Kidney (tissue), 13 donors: ENCODE measurements at regions not wholly inside any gene's neighbourhood (a gene's known extent, or its start where the extent isn't known, plus 50 kb on each side); places are given as distances from the start of the nearest gene placed in this dataset.

ENCODE experiments used
- DNase-seq, 5 donors: peaks; one replicate each; pipeline ENCODE4 v3.0.0-alpha.2; 2013 to 2020
- FAIRE-seq: peaks from 2 replicates; lab custom pipeline; 2012; peaks lifted over from hg19 to GRCh38; lab: Jason Lieb, UNC
- H3K27ac ChIP-seq, 2 donors: one replicate each; pipeline ENCODE4 v1.7.0; 2013; ENCODE audit warnings: low read depth in 2 of 2, low read length in 2 of 2, inconsistent platforms in 1 of 2
- H3K27me3 ChIP-seq: one replicate; pipeline ENCODE4 v1.7.1; 2013; ENCODE audit warnings: low read length, inconsistent platforms; ENCODE audit not compliant: control insufficient read depth, insufficient read depth
- H3K36me3 ChIP-seq, 3 donors: one replicate each; pipeline versions ENCODE4 v1.7.0 to v1.7.1; 2013; ENCODE audit warnings: low read length in 3 of 3, control low read depth in 1 of 3, inconsistent platforms in 1 of 3; ENCODE audit not compliant: insufficient read depth in 3 of 3, control insufficient read depth in 2 of 3
- H3K4me1 ChIP-seq, 3 donors: one replicate each; pipeline versions ENCODE4 v1.7.0 to v1.7.1; 2013; ENCODE audit warnings: low read length in 3 of 3, inconsistent platforms in 1 of 3, low read depth in 1 of 3; ENCODE audit not compliant: control insufficient read depth in 2 of 3, insufficient read depth in 2 of 3
- H3K4me3 ChIP-seq, 3 donors: one replicate each; pipeline versions ENCODE4 v1.7.0 to v1.8.1; 2013; ENCODE audit warnings: low read length in 3 of 3, control low read depth in 1 of 3, inconsistent platforms in 1 of 3
- H3K9ac ChIP-seq, 3 donors: one replicate each; pipeline versions ENCODE4 v1.7.0 to v1.7.1; 2013; ENCODE audit warnings: low read length in 3 of 3, control low read depth in 1 of 3, inconsistent platforms in 1 of 3
- H3K9me3 ChIP-seq, 3 donors: one replicate each; pipeline versions ENCODE4 v1.7.0 to v1.7.1; 2013; ENCODE audit warnings: low read length in 3 of 3, control low read depth in 1 of 3, inconsistent platforms in 1 of 3; ENCODE audit not compliant: control insufficient read depth in 2 of 3, insufficient read depth in 1 of 3
- CTCF ChIP-seq: IDR thresholded peaks from 3 replicates; pipeline ENCODE4 v1.5.1; 2012; ENCODE audit warnings: mild to moderate bottlenecking, moderate library complexity, borderline replicate concordance; ENCODE audit not compliant: insufficient read depth; ENCODE audit errors: extremely low read depth
- intact Hi-C: fragments of 100-400 bp; cut with DNase I; formaldehyde crosslinking; loops from one replicate; pipeline ENCODE4 v1.11.1; 2022
- donor health status: control.
- donor health status: control.
- donor health status: control.
- donor health status: control.
- donor health status: control.
- donor health status: DM: yes; HTN: yes; CAD: no.
- donor health status: Normal renal cell carcinoma (clear cell type).

DNA sequence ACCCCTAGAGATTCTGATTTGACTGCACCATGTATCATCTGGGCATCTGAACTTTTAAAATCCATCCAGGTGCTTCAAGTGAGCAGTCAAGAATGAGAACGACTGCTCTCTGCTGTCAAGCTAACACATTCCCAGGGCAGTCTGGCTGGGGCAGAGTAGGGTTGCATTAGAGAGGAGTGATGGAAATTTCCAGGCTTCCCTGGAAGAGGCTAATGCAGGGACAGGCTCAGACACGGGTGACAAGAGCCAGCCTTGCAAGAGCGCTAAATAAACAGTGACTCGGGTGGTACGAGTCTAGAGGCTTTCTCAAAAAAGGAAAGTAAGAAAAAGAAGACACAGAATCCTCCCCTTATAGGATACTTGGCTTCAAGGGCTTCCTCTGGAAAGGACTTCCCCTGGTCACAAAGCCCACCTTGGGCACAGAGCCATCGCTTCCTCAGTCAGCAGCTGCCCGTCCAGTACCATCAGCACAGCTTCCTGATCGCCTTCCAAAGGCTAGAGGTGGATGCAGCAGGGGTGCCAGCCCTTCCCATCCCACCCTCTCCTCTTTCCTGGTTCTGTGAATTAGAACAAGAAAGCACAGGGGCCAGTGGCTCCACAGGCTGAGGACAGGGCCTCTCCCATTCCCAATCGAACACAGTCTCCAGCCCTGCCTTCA, 177.4 kb upstream of the RREB1 start:
- H3K27ac ChIP-seq: no peak overlapping the region
- H3K9ac ChIP-seq: no peak overlapping the region
- no peaks in the 10 kb centered on the region for H3K36me3 ChIP-seq
- no peak for FAIRE-seq
- H3K27me3 ChIP-seq: no peaks in the 10 kb centered on the region
- H3K4me1 ChIP-seq: peaks cover 0 to 2% (median 0%) of the 10 kb centered on the region in 3 donors
- DNase-seq: peak in 1 of 5 donors; percentile 48
- H3K9me3 ChIP-seq: peaks cover 0 to 2% (median 0%) of the 10 kb centered on the region in 3 donors
- no peak for TF ChIP-seq CTCF
- intact Hi-C loops: no loop called here
- H3K4me3 ChIP-seq: no peak overlapping the region

GRCh38 chr6:6931071-6932025, 176.4 kb upstream of the RREB1 start:
- Histone ChIP-seq H3K27me3 (no peaks in the 10 kb centered on the region), H3K4me1 (peaks cover 0 to 2% (median 0%) of the 10 kb centered on the region in 3 donors), H3K9ac (no peak overlapping the region), H3K4me3 (no peak overlapping the region), H3K27ac (no peak overlapping the region), H3K36me3 (no peaks in the 10 kb centered on the region), H3K9me3 (peaks cover 0 to 2% (median 0%) of the 10 kb centered on the region in 3 donors)
- intact Hi-C loops: no loop called here
- no peak for DNase-seq
- no peak for TF ChIP-seq CTCF
- FAIRE-seq: no peak

- DNase-seq (no peak), FAIRE-seq (no peak)
- H3K27ac ChIP-seq: no peak overlapping the region
- H3K9ac ChIP-seq: no peak overlapping the region
- H3K9me3 ChIP-seq: peaks cover 0 to 2% (median 0%) of the 10 kb centered on the region in 3 donors
- no peaks in the 10 kb centered on the region for H3K36me3 ChIP-seq
- no peaks in the 10 kb centered on the region for H3K27me3 ChIP-seq
- peaks cover 0 to 2% (median 0%) of the 10 kb centered on the region in 3 donors for H3K4me1 ChIP-seq
- H3K4me3 ChIP-seq: peak overlapping the region in 1 of 3 donors; percentile 7
- no peak for TF ChIP-seq CTCF
- intact Hi-C loops: no loop called here
Observed at GRCh38 chr6:6932341-6932740, 175.4 kb upstream of the RREB1 start.
